Stromal cell of bone marrow (primary cell): ENCODE measurements at regions not wholly inside any gene's neighbourhood (a gene's known extent, or its start where the extent isn't known, plus 50 kb on each side); places are given as distances from the start of the nearest gene placed in this dataset.

Source experiments
- DNase-seq: peaks from one replicate; pipeline ENCODE4 v3.0.0-alpha.2; 2012; ENCODE audit warnings: low read depth

GRCh38 chr10:62550173-62550572 lies 176.0 kb downstream of the ZNF365 start:
- DNase-seq = no peak

- peak; percentile 52 for DNase-seq
These were observed 180.5 kb downstream of the ZNF365 start for GRCh38 chr10:62554632-62555199.

GRCh38 chr10:62559481-62560200 lies 185.5 kb downstream of the ZNF365 start:
- DNase-seq = no peak

- peak; percentile 87 for DNase-seq
These were observed 186.1 kb downstream of the ZNF365 start for GRCh38 chr10:62560201-62560819.

GRCh38 chr10:62561151-62561550 lies 187.0 kb downstream of the ZNF365 start:
- no peak for DNase-seq

GRCh38 chr10:62562101-62562500 lies 187.9 kb downstream of the ZNF365 start:
- DNase-seq = no peak

GRCh38 chr10:62562795-62563194 lies 188.6 kb downstream of the ZNF365 start:
- DNase-seq = no peak

GRCh38 chr10:62573929-62574328 lies 199.8 kb downstream of the ZNF365 start:
- no peak for DNase-seq

GRCh38 chr10:62577076-62577475 lies 202.9 kb downstream of the ZNF365 start:
- no peak for DNase-seq

- DNase-seq = peak; percentile 60
These were observed 203.6 kb downstream of the ZNF365 start for GRCh38 chr10:62577666-62578291.

- no peak for DNase-seq
These were observed 204.1 kb downstream of the ZNF365 start for GRCh38 chr10:62578301-62578700.

- DNase-seq = no peak
These were observed 204.7 kb downstream of the ZNF365 start for GRCh38 chr10:62578916-62579315.

GRCh38 chr10:62580396-62580795 lies 206.2 kb downstream of the ZNF365 start:
- DNase-seq = peak; percentile 64

GRCh38 chr10:62581351-62581750 lies 207.2 kb downstream of the ZNF365 start:
- DNase-seq = no peak

- DNase-seq = peak; percentile 77
These were observed 208.0 kb downstream of the ZNF365 start for GRCh38 chr10:62582101-62582705.

GRCh38 chr10:62582804-62583208 lies 208.6 kb downstream of the ZNF365 start:
- DNase-seq = peak; percentile 97

- DNase-seq = peak; percentile 77
These were observed 209.9 kb downstream of the ZNF365 start for GRCh38 chr10:62583876-62584615.

GRCh38 chr10:62584731-62585130 lies 210.6 kb downstream of the ZNF365 start:
- no peak for DNase-seq

GRCh38 chr10:62585211-62585775 lies 211.1 kb downstream of the ZNF365 start:
- DNase-seq = no peak

GRCh38 chr10:62587011-62587410 lies 212.8 kb downstream of the ZNF365 start:
- DNase-seq = no peak

- no peak for DNase-seq
These were observed 213.9 kb downstream of the ZNF365 start for GRCh38 chr10:62588116-62588515.
